ENCODE measurements at regions not wholly inside any gene's neighbourhood (a gene's known extent, or its start where the extent isn't known, plus 50 kb on each side); places are given as distances from the start of the nearest gene placed in this dataset.
"Not testable (repeated sequence)": the region's sequence is repeated elsewhere in the genome, so short reads cannot be mapped to it uniquely, and the experiment has no call there.

DNA sequence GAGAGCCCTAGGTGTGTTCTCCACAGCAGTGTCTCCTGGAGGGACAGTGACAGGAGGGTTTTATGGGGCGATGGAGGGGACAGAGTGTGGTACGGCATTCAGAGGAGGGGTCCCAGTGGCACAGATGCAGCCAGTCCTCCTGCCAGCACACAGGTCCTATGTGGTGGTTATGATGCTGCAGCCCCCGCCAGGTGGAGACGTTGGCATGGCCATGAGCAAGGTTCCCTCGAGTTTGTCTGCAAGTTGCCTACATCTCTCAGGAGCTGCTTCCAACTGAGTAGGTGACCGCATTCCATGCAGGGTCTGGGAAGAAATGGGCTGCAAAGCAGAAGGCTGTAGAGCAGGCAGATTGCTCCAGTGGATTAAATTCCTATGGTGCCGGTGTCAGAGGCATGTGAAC lies 646.0 kb downstream of the TBC1D22A start:
- DNase-seq (ENCODE audit: low read depth), result no peak

DNA sequence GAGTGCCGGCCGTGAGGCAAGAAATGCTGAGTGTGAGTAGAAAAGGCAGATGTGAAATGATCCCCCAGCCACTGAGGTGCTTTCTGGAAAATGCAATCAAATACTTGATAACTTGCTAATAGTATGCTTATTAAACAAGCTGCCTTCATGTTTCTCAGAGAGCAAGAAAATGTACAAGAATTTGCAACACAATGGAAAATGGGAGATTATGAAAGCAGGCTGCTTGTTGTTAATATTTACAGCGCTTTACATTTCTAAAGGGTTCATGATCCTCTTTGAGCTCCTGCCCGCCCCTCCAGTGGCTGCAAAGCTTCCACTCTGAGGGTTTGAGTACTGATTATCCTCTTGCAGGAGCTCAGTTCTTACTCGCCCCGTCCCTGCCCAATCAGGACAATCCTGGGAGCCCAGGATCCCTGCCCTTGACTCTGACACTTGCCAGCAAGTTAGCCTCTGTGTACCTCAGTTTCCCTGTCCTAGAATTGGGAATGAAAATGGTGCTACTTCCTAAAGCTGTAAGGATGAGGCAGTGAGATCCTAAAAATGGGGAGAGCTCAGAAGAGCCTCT lies 645.1 kb downstream of the TBC1D22A start:
- no peak for DNase-seq (ENCODE audit: low read depth)

DNA sequence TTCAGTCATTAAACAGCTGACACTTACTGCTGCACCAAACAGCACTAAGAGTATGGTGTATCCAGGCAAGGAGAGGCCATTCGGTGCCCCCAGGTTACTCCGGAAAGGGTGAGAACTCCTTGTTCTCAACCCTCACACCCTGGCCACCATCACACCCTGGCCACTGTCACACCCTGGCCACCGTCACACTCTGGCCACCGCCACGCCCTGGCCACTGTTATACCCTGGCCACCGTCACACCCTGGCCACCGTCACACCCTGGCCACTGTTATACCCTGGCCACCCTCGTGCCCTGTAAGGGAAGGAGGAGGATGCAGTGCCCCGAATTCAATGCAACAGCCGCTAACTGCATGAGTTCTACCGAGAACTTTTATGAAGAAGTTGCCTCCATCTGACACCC lies 644.4 kb downstream of the TBC1D22A start:
- no peak for DNase-seq (ENCODE audit: low read depth)

DNA sequence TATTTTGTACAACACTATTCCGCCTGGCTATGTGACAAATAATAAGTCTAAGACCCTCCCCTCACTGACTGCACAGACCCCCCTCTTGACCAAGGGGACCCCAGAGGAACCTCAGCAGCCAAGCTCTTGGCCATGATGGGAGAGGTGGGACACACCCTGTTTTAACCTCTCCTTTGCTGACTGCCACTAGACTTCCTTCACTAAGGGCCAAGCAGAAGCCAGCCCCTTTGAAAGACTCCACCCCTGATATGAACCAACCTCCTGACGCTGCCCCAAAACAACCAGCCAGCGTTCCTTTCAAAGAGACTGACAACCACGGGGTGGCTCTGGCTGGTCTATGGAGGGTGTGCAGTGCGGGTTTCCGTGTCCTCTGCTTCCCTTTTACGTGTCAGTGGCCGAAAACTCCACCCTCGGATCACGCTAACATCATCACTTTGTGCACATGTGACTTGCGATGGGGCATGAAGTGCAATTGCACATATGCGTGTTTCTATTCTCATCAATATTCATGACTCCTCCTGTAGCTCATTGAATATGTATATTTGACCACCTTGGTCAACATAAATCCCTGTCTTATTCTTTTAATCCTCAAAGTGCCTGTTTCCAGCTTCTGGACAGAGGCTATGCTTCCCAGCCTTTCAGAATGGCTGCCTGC lies 643.9 kb downstream of the TBC1D22A start:
- DNase-seq (ENCODE audit: low read depth), result no peak

DNA sequence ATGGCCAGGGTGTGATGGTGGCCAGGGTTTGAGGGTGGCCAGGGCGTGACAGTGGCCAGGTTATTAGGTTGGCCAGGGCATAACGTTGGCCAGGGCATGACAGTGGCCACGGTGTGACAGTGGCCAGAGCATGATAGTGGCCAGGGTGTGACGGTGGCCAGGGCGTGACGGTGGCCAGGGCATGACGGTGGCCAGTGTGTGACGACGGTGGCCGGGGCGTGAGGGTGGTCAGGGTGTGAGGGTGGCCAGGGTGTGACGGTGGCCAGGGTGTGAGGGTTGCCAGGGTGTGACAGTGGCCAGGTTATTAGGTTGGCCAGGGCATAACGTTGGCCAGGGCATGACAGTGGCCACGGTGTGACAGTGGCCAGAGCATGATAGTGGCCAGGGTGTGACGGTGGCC lies 642.8 kb downstream of the TBC1D22A start:
- not testable (repeated sequence) for DNase-seq (ENCODE audit: low read depth)

DNA sequence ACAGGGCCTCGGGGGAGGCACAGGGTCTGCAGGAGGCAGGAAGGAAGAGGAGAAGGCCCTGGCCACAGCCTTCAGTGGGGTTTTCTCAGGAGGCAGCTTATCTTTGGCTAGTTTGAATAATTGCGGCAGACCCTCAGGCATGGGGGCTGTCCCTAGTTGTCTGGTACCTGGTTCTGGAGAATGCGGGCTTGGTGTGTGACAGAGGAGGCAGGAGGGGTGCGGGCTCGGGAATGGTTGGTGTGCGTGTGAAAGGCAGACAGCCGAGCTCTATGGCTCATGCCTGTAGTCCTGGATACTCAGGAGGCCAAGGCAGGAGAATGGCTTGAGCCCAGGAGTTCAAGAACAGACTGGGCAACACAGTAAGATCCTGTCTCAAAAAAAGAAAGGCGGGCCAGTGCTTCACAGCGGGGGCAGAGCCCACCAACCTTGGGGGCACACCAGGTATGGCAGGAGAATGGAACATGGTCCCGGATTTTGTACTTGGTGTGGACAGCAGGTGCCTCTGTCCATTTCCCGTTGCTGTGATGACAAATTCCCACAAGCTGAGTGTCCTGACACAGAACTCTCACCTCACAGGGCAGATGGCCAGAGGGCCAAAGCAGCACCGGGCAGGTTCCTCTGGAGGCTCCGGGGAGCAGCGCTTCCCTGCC lies 640.6 kb downstream of the TBC1D22A start:
- DNase-seq (ENCODE audit: low read depth), result no peak

DNA sequence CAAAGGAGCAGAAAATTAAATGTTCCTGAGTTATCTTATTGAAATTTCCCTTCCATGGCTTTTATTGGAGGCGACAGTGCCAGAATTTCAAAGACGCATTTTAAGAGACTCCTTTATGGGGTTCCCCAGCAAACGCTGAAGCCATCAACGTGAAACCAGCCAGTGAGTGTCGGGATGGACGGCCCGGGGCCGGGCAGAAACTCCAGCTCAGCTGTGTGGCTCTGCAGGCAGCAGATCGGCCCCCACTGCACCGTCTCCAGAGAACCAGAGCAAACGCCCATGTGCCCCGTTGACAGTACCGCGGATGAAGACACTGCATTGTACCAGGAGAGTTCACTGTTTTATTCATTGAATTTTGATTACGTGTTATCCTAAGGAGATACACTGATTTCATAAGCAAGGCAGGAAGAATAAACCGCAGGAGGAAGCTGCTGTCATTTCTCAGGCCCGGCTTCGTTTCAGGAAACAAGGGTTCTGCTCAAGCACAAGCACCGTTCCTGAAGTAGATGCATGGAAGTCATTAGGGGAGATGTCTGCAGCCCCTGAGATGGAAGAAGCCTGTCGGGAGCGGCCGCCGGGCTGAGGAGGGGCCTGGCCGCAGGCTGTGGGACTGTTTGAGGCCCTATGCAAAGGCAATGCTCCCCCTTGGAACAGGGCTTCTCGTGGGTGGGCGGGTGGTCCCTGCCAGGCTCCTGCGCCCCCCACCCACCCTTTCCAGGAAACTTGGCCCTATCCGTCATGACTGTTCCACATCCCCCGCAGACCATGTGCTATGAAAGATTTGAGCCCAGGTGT lies 639.7 kb downstream of the TBC1D22A start:
- no peak for DNase-seq (ENCODE audit: low read depth)

DNA sequence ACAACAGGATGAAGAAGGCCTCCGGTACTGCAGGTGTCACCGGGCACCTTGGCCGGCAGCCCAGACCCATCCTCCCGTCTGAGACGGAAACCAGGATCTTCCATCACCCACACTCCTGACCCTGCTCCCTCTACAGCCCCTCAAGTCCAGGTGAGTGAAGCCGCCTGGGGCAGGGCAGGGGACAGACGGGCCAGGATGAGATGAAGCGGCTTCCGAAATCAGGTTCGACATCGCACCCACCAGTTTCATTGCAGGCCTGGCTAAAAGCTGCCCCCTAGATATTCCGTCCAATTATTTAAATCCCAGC lies 639.1 kb downstream of the TBC1D22A start:
- DNase-seq (ENCODE audit: low read depth), result no peak

DNA sequence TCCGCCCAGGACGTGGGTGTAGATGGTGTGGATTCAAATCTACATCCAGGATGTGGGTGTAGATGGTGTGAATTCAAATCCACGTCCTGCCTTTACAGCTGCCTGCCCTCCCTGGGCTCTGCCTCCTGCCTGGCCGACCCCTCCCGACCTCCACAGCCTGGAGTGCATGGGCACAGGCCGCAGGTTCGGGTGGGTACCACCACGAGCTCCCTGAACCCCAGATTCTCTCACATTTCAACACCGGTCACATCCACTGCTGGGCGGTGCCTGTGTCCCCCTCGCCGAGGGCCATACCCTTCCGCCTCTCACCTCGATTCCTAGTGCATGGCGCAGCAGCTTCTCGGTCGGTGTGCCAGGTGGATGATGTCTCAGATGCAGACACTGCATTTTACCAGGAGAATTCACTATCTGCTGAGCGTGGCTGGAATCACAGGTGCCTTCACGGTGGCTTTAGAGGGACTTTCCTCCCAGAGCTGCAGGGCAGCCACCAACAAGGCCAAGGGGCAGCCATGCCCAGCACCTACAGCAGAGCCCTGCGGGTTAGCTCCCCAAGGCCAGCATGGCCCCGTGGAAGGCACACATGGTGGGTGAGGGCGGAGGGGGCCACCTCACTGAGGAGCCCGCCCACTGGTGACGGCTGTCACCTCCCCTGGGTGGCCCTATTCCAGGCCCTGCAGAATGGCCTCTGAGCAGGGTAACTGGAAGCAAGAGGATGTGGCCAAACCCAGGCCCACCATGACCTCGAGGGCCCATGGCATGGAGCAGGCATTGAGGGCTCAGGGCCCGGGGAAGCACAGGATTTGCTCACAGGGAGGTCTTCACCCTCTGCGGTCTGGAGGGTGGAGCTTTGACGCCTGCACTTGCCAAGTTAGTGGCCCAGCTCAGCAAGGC lies 638.5 kb downstream of the TBC1D22A start:
- DNase-seq (ENCODE audit: low read depth), result no peak

DNA sequence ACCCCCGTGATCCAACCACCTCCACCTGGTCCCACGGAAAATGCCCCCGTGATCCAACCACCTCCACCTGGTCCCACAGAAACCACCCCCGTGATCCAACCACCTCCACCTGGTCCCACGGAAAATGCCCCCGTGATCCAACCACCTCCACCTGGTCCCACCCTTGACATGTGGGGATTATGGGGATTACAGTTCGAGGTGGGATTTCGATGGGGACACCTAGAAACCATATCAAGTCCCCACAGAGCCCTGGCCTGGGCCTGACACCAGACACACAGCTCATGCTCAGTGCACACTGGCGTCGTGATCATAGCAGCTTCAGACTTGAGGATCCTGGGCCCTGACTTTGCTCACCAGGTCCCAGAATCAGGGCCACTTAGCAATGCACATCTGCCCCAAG lies 637.7 kb downstream of the TBC1D22A start:
- not testable (repeated sequence) for DNase-seq (ENCODE audit: low read depth)

DNA sequence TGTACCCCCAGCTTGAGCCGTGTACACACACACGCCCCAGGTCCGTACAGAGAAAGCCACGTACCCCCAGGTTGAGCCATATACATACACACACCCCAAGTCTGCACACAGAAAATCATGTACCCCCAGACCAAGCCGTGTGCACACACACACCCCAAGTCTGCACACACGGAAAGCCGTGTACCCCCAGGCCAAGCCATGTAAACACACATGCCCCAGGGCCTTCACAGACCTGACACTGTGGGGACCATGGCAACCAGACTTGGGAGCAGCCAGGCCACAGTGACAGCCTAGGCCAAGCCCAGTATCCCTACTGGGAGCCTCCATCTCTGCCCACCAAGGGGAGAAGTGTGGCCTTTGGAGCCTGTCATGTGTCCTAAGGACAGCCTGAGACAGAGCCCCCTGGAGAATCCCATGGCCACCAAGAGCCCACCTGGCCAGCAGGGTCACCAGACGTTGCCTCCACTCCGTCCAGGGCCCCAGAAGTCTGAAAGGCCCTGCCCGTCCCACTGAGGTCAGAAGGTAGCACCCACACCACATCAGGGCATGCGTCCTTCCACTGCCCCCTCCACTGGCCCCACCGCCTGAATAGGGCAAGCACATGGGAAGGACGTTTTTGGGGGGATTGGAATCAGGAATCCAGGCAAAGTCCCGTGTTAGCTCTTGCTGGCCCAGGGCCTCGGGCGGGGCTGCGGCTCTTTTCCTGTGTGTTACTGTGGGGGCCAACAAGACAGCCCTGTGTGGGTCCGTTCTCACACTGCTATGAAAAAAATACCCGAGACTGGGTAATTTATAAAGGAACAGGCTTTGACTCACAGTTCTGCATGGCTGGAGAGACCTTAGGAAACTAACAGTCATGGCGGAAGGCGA lies 636.7 kb downstream of the TBC1D22A start:
- DNase-seq (ENCODE audit: low read depth), result no peak

DNA sequence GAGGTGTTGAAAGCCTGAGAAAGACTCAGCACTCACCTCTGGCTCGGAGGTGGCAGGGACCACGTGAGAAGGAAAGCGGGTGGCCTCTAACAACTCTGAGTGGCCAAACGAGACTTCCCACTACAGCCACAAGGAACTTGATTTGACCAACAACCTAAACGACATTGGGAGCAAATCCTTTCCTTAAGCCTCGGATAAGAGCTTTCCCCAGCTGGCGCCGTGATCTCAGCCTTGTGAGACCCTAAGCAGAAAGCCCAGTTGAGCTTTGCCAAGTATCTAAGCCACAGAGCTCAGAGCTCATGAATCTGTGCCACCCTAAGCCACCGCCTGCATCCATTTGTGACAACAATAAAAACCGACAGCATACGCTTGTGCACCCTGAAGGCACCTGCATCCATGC lies 636.0 kb downstream of the TBC1D22A start:
- no peak for DNase-seq (ENCODE audit: low read depth)

DNA sequence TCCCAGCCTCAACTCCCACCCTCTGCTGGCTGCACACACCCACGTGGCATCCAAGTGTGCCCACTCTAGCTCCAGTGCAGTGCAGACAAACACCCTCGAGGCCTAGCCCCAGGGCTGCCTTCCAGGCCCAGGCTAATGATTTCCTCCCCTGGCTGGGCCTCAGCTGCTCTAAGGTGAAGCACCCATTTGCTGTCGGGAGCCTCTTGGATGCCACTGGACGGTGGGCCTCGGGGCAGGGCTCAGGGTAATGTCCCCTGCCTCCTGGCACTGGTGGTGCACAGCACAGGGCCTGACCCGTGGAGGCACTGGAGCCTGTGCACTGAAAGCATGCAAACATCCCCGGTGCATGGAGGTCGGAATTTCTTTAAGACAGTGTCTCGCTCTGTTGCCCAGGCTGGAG lies 635.2 kb downstream of the TBC1D22A start:
- DNase-seq (ENCODE audit: low read depth), result no peak

DNA sequence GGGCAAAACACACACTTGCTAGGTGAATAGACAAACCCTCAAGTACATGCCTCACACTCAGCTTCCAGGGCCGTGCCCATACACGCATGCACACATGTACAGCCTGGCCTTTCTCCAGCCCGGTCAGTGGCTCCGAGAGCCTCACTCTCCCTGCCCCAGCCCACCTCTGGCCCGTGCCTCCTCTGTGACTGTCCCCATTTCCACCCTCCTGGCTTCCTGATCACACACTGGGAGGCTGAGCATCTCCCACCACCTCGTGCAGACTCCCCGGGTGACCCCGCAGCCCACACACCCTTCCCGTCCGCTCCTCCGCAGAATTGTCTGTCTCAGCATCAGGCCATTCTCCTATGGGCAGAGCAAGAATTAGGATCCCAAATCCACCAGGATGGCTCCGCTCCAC lies 634.1 kb downstream of the TBC1D22A start:
- no peak for DNase-seq (ENCODE audit: low read depth)

DNA sequence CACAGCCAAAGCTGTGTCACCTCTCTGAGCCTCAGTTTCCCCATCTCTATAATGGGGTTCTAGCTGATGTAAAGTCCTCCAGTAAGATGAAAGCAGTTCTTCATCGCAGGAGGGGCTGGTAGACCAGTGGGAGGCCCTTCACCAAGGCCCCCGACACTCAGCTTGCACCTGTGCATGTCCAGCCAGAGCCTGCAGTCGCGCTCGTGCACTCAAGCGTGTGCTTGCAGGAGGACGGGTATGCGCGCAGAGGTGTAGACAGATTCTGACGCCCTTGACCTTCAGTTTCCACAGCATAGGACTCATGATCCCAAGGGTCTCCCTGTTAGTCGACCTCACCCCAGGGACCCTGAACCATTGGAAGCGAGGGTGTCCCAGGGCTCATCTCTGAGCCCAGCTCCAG lies 633.7 kb downstream of the TBC1D22A start:
- no peak for DNase-seq (ENCODE audit: low read depth)

DNA sequence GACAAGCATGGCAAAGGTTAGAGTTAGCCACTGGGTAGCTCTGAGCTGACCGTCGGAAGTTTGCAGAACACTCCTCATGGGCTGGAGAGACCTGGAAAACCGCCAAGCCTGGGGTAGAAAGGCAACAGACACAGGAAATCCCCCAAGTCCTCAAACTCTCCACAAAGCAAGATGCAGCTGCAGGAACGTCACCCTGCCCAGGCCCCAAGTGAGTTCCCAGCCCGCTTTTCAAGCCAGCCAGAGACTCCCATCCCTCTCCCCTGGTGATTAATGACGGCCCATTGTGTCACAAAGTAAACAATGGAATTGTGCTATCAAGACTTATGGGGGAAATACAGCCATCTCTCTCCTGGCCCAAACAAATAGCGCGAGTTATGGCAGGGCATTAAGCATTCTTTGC lies 633.0 kb downstream of the TBC1D22A start:
- no peak for DNase-seq (ENCODE audit: low read depth)

DNA sequence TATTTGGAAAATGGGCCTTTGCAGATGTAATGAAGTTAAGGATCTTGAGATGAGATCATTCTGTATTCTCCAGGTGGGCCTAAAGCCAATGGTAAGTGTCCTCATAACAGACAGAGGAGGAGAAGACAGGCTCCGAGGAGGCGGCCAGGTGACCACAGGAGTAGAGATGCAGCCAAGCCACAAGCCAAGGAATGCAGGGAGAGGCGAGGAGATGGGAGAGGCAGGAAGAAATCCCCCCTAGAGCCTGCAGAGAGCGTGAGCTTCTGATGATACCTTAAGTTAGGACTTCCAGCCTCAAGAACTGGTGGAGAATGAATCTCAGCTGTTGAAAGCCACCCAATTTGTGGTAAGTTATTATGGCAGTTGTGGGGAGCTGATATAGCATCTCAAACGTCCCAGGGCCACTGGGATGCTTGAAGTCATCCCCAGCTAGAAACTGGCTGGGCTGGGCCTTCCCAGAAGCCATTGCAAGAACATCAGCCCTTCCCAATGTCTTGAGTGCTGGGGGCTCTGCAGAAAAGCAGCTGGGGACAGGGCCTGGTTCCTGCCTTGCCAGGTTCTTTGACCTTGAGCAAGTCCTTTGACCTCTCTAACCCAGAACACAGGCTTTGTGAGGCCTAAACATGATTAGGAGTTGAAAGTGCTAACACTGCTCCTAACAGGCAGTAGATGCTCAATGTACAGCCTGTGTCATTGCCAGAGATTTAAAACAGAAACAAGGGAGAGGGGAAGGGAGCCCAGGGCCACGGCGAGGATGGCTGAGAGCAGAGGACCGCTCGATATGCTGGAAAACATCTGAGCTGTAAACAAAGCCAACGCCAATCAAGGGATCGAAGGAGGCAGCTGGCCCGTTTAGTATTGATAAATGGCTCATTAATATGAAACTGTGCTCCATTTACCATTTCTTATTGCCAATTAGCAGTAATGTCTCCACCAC lies 632.3 kb downstream of the TBC1D22A start:
- DNase-seq (ENCODE audit: low read depth), result no peak

DNA sequence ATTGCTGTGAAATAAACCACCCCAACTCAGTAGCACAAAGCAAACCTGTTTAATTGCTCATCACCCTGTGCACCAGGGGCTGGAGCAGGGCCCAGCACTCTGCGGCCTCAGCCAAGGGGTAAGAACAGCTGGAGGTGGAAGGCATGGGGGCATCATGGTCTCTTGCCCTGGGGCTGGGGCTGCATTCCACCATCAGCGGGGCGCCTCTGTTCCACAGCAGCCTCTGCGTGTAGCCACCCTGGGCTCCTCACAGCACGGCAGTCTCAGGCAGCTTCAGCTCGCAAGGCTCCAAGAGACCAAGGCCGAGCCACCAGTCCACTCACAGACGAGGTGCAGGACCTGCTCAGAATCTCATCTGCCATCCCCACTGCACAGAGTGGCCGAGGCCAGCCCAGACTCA lies 630.7 kb downstream of the TBC1D22A start:
- DNase-seq (ENCODE audit: low read depth), result no peak

DNA sequence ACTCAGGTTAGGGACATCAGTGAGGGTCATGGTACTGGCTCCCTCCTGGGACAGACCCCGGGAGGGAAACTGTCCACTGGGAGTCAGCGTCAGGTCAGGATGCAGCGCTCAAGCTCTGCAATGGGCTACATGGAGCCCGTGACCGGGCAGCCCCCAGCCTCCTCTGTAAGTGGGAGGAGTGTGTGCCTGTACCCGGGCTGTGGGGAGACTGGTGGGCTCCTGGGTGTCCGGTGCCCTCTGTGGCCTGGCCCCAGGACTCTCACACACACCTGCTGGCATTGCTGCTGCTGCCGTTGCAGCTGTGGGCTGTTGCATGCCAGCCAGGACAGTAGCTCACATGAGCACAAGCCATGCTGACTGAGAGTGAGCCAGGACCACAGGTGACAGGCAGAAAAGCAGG lies 630.3 kb downstream of the TBC1D22A start:
- no peak for DNase-seq (ENCODE audit: low read depth)

DNA sequence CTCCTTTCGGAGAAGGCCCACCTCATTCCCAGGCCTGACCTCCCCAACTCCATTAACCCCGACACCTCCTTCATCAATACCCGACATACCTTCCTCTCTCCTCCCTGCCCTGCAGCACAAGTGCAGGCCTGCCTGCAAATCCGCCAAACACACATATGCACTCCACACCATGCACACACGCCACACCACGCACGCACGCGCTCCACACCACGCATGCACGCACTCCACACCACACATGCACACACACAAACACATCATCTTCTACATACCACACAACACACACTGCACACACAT lies 629.6 kb downstream of the TBC1D22A start:
- no peak for DNase-seq (ENCODE audit: low read depth)

Measured in activated T-helper 1 cell treated with Interleukin-2 at 50 U/mL for 16 hours (primary cell).